CD4-positive, alpha-beta T cell treated with Interleukin-15 for 4 hours (primary cell): ENCODE measurements at regions not wholly inside any gene's neighbourhood (a gene's known extent, or its start where the extent isn't known, plus 50 kb on each side); places are given as distances from the start of the nearest gene placed in this dataset.
A peak's percentile ranks its signal among the peaks of the same experiment; 100 is the strongest.
"Not testable (repeated sequence)": the region's sequence is repeated elsewhere in the genome, so short reads cannot be mapped to it uniquely, and the experiment has no call there.

Experiments
- DNase-seq: peaks from one replicate; pipeline ENCODE4 v3.0.0-alpha.2; 2020; ENCODE audit warnings: low spot score

DNA sequence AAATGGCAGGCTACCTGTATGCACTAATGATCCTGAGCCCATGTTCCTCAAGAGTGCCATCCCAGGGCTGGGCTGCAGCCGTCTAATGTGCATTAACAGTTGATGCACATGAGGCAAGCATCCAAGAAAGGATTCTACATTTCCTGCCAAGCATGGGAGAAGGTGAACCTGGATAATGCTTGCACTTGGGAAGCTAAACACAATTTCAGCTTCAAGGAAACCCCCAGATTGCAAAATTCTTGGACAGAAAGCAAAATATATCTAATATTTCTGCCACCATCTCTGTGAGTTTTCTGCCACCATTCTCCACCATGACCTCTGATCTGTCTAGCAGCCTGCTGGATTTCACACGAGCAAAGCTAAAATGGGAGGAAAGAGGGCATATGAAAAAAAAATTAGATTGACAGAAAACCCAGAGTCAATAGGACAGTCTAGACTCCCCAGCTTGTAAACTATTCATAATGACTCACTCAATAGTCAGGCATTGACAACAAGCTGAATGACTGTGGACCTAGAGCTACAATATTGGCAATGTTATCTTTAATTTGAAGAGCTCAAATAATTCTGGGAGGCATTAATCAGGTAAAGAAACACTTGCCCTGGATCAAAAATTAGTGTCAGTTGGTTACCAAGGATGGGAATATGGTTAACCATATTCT is 91.9 kb upstream of the BCL2L14 start:
- peak; percentile 34 for DNase-seq

DNA sequence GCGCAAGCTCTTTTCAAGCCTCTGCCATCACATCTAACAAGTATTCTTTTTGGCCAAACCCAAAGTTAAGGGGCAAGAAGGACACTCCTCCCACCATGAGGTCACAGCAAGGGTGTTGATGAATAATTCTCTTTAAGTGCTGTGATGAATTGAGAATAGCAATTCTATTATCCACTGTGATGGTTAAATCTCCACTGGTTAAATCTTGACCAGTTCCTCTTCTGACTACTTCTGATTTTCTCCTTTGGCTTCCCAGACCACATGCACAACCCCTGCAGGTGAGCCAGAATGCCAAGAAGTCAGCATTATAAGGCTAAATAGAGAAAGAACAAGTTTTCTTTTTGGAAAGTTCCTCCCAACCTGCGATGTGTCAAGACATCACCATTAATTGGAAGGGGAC is 90.6 kb upstream of the BCL2L14 start:
- no peak for DNase-seq

DNA sequence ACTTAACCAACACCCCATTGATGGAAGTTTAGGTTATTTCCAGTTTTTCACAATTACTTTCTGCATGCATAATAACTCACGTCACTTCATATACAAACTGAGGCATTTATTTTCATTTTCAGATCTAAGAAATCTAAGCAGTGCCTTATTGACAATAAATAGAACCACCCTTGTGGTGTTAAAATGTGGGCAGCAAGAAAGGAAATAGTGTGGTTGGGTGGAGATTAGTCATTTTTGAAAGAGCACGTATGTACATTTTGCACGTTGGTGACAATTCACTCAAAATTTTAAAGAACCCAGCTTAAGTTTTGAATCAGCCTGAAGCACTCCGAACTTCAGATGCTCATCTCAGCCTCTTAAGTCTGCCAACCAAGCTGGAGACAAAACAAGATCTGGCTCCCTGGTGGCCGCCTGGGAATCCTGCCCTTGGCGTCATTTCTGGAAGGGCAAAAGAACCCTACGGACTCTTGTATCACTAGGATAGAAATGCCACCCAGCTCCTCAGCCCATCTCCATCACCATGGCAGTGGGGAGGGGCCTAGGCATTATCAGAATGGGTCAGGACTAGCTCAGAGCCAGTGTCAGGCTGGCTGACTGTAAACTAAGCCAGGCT is 89.5 kb upstream of the BCL2L14 start:
- peak; percentile 85 for DNase-seq

DNA sequence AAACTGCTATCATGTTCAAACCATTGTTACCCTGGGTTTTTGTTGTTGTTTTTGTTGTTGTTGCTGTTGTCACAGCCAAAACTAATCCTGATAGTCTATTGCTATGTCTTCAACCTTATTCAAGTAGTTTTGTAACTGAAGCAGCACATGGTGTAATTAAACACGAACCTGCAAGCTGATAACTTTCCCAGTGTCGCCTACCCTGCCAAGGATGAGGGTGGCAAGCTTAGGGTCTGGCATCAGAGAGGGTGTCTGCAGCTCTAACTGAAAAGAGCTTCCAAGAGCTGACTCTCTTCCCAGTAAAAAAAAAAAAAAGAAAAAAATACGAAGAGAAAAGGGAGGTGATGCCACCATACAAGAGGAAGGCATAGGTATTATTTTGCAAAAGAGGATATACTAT is 86.3 kb upstream of the BCL2L14 start:
- no peak for DNase-seq

DNA sequence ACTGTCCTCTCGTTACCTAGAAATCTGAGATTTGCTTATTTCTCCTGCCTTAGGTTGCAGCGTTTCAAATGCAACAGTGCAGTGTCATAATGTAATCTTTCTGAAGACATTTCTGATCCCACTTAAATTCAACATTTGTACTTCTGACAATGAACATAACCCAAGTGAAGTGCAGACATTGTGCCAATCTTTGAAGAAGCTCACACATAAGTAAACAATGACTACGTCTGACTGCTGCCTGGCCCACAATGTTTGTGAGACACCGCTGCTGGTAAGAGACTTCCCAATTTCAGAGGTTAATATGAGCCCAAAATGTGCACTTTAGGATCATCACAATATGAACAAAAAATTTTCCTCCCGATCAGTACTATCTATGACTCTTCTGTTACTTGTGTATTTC is 84.6 kb upstream of the BCL2L14 start:
- DNase-seq = no peak

DNA sequence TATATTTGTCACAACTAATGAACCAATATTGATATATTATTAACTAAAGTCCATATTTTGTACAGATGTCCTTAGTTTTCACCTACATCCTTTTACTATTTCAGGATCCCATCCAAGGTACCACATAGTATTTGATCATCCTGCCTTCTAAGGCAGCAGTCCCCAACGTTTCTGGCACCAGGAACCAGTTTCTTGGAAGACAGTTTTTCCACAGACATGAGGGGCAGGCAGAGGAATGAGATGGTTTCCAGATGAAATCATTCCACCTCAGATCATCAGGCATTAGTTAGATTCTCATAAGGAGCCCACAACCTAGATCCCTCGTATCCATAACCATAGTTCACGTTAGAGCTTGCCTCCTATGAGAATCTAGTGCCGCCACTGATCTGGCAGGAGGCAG is 82.8 kb upstream of the BCL2L14 start:
- no peak for DNase-seq

DNA sequence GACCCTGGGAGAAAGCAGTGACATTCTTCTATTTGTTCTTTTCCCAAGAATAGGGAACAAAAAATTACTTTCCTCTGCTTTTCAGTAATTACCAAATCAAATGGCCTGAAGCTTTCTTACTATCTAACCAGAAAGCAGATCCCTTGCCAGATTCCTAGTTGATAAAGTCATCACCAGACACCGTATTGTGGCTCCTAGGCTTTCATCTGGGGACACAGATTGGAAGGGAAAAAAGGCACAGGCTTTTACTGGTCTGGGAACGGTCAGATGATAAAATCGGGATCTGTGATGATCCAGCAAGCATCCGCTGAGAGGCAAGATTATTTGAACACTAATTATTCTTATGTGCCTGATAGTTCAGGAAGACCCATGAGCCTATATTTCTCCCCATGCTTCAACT is 79.1 kb upstream of the BCL2L14 start:
- DNase-seq = no peak

DNA sequence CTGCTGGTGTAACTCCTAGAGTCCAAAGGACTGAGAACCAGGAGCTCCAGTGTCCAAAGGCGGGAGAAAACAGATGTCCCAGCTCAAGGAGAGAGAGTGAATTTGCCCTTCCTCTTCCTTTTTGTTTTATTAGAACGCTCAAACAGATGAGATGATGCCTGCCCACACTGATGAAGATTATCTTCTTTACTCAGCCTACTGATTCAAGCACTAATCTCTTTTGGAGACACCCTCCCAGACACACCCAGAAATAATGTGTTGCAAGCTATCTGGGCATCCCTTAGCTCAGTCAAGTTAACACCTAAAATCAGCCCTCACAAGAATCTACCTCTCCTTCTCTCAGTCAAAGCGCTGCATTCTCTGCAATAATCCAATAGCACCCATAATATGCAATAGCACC is 78.2 kb upstream of the BCL2L14 start:
- no peak for DNase-seq

DNA sequence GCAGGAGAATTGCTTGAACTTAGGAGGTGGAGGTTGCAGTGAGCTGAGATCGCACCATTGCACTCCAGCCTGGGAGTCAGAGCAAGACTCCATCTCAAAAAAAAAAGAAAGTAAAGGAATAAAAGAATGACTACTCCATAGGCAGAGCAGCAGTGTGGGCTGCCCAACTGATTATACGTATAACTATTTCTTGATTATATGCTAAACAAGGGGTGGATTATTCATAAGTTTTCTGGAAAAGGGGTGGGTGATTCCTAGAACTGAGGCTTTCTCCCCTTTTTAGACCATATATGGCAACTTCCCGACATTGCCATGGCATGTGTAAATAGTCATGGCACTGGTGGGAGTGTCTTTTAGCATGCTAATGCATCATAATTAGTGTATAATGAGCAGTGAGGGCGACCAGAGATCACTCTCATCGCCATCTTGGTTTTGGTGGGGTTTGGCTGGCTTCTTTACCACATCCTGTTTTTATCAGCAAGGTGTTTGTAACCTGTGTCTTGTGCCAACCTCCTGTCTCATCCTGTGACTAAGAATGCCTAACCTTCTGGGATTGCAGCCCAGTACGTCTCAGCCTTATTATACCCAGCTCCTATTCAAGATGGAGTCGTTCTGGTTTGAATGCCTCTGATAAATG is 72.3 kb upstream of the BCL2L14 start:
- peak; percentile 73 for DNase-seq

DNA sequence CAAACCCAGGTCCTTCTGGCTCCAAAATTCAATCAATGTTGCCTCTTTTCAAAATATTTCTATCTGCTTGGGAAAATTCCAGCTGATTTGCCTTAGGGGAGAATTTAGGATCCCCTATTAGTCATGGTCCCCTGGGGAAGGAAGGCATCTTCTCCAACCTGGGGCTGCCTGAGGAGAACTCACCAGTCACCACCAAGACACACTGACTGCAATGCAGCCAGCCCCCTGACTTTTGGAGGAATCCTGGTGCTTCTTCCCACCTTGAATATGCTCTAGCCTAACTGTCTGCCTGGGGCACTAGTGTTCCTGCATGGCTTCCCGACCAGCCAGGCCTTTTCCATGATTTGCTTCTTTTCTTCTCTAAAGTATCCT is 71.8 kb upstream of the BCL2L14 start:
- DNase-seq = no peak

DNA sequence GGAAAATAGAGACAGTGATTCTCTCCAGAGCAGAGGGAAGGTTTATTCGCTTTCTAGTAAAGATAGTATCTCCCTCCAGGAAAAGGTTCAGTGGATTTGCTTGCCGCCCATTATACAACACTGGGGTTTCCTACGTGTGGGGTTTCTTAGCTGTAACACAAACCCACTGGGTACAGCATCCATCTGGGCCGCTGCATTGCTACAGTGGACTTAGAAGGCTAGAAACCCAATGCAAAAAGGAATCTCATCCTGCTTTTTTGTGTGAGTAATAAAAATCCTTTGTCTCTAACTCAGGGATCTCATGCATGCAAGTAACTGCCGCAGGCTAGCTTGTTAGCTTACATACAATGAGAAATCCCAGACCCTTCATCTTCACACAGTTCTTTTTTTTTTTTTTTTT is 67.1 kb upstream of the BCL2L14 start:
- DNase-seq = no peak

DNA sequence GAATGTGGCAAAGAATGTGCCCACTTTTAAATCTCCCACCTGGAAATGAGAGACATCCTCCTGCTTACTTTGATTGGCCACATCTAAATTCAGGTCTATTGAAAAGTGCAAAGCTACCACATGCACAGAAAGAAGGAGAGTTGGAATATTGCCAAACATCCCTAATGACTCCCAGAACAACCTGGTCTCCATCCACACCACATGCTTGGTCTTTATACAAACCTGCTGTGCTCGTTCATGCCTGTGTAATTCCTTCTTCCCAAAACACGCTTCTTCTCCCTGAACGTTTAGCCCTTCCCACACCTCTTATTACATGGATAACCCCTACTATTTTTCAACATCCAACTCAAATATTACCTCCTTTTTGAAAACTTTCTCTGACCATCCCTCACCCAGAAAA is 66.2 kb upstream of the BCL2L14 start:
- DNase-seq = no peak

DNA sequence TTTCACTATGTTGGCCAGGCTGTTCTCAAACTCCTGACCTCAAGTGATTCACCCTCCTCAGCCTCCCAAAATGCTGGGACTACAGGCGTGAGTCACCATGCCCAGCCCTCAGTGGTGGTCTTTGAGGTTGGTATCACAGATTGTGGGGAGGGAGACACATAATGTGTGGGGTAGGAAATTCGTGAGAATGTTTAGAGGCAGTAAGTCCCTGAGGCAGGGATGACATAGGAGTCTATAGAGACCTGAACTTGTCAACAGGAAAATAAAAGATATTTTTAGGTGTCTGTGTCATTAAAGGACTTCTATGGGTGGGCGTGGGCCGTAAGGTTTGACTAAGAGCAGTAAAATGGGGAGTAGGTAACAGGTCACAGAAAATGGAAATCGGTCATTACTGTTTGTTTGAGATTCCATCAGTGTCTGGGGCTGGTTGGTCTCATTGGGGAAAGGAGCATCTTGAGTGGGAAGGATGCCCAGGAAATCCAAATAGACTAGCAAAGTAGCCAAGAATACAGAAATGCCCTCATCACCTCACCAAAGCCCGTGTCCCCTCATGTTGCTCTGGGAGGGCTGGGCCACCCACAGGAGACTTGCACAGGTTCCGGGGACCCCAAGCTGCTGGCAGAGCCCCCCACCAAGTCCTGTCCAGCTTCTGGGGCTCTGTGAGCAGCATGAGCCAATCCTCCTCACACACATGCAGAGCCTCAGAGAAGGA is 63.6 kb upstream of the BCL2L14 start:
- DNase-seq = peak; percentile 76

DNA sequence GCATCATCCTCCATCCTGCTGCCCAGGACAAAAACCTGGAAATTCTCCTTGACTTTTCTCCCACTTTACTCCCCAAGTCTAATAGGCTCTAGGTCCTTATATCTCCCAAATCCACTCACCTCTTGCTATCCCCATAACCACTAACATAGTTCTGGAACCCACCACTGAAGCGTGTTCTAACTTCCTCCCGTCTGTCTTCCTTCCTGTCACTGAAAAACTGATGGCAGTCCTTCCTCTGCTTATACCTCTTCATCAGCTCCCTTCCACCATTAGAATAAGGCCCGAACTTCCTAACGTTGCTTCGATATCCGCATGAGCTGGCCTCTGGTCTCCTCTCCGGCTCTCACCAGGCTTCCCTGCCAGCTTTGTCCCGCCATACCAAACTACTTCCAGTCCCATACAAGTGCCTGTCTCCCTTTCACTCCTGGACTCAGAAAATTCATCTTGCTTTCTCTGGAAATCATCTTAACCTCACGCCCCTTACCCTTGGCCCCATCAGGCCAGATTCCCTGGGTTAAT is 63.0 kb upstream of the BCL2L14 start:
- DNase-seq = no peak

DNA sequence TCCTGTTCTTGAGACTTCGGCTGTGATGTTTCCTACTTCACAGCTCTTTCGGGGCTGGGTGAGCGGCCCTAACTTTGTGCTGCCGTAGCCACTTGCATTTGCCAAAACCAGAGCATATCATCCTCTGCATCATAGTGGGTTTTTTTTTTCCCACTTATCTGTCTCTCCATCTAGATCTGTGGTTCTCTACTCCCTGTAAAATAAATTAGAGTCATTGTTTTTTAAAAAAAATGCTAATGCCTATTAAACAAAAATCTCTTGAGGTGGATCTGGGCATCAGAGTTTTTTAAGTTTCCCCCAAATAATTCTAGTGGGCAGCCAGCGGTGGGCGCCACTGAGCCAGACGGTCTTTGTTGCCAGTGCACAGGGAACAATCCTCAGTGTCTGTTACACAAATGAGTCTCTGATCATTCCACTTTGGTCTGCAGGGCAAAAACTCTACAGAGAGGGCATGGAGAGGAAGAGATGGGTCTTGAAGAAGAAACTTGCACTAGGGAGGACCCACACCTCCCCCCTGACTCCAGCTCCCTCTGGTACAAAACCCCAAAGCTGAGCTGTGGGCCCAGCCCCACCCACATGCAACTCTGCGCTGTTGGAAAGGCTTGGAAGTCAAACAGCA is 62.4 kb upstream of the BCL2L14 start:
- peak; percentile 53 for DNase-seq

DNA sequence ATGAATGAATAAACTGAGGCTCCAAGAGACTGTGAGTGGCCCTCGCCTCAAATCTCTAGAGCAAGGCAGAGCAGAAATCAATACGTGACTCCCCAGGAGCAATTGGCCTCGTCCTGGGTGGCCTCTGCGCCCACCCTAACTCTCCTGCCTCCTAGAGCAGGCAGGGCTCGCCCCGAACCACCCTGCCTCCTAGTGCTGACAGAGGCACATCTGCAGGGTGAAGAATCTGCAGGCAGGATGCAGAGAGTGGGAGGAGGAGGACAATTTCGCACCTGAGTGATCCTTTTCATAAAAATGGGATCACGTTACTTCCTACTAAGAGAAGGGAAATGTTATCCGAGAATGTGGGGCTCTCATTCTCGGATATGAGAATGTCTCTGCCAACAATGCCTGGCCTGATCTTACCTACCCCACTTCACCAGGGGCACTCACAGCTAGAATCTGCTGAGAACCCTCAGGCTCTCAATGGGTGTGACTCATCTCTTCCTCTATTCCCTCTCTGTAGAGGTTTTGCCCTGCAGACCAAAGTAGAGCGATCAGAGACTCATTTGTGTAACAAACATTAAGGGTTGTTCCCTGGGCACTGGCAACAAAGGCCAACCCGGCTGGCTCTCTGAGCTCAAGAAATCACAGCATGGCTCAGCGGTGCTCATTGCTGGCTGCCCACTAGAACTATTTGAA is 61.7 kb upstream of the BCL2L14 start:
- peak; percentile 77 for DNase-seq

DNA sequence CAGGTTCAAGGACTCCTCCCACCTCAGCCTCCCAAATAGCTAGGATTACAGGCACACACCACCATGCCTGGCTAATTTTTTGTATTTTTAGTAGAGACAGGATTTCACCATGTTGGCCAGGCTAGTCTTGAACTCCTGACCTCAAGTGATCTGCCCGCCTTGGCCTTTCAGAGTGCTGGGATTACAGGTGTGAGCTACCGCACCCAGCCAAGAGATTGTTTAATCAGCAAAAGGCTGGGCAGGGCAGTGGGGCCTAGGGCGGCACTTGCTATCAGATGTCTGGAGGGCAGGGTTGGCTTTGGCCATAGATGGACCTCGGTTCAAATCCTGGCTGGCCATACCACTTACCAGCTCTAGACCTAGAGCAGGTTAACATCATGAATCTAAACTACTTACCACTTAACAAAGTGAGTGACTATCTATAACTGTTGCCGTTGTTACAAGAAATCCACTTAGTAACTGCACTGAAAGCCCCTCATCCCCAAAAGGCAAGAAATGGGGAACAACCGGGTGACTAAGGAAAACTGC is 60.9 kb upstream of the BCL2L14 start:
- not testable (repeated sequence) for DNase-seq

DNA sequence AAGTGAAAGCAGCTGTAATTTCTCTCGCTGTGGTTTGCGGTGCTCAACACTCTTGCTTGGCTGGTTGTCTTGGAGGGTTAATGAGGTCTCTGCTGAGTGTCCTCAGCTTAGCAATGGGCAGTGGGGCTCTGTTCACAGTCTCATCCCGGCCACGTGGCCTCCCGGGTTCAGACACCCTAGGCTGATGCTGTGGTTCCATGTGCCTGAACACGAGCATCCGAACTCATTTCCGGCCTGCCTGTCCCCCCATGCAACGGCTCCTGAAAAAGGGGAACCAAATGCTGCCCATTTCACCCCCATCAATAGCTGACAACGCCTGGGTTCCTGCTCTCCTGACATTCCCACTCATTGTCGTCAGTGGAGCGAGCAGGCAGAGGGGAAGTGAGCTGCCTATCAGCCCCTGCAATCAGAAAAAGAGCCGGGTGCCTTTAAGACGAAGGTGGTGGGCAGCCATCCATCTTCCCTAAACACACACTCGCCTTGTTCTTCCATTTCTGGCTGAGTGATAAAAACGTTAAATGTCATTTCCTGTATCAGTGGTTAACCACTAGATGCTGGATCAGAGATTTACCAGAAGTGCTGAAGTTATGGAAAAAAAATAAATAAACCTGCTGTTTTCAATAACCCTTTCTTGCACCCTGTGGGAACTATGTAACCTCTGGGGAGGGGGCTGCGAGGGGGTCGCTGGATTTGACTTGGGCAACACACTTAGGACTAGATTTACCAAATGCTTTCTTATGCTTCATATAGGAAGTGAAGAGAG is 60.3 kb upstream of the BCL2L14 start:
- DNase-seq = peak; percentile 57

DNA sequence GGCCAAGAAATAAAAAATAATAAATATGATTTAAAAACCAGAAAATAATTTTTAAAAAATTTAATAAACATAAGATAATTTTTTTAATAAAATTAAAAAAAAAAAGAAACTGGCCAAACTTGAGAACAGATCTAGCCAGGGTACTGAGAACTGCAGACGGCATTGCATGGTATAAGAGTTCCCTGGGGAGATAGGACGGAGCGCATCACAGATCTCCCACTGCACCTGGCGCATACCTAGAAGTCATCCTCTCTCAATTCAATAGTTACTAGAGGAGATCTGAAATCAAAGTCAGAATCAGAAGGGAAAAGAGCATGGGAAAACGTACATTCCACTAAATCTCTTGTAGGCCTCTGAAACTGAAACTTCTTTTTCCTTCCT is 58.9 kb upstream of the BCL2L14 start:
- DNase-seq = no peak

DNA sequence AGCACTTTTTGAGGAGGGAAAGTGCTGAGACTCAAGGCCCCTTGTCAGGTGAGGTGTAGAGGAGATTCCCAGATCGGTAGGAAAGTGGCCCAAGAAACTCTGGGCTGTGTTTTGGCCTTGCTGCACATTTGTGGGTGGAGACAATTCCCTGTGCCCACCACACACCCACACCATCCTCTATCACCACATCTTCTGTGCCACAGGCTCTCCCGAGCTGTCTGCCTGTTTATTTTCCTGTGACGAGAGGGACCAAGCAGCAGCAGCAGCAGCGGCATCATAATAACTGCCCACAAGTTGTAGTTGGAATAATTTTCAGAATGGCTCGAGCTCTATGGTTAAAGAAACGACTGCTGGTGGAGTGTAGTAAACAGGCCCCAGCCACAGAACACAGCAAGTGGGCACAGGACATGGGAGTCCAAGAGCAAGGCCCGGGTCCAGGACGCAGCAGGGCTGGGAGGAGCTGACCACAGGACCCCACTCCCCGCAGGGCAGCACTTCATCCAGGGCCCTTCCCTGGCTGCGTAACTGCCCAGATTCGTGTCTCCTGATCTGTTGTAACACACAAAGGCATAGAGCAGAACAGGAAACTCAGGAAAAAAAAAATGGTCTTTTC is 55.6 kb upstream of the BCL2L14 start:
- no peak for DNase-seq
